Lower leg skin (tissue), 4 donors: ENCODE measurements at regions not wholly inside any gene's neighbourhood (a gene's known extent, or its start where the extent isn't known, plus 50 kb on each side); places are given as distances from the start of the nearest gene placed in this dataset.
"Not testable (repeated sequence)": the region's sequence is repeated elsewhere in the genome, so short reads cannot be mapped to it uniquely, and the experiment has no call there.

ENCODE experiments used
- DNase-seq, 2 donors: peaks; one replicate each; pipeline ENCODE4 v3.0.0-alpha.2; 2019; ENCODE audit warnings: low spot score in 2 of 2
- H3K4me3 ChIP-seq: fragments of 200-600 bp; sonication (generic); 2 replicates; pipeline ENCODE4 v1.5.1; 2017; ENCODE audit warnings: mild to moderate bottlenecking, low read depth; ENCODE audit not compliant: poor library complexity, severe bottlenecking
- POLR2A ChIP-seq, 2 donors: fragments of 450-650 bp; IDR thresholded peaks; one replicate each; pipeline ENCODE4 v1.6.1; 2016 to 2017; ENCODE audit warnings: antibody characterized with exemption in 2 of 2, mild to moderate bottlenecking in 1 of 2, moderate library complexity in 1 of 2
- WGBS, 2 donors: methylation state at CpG; one replicate each; pipeline ENCODE4 v1.1.5; 2018; 5-methylcytosine and 5-hydroxymethylcytosine counted together
- intact Hi-C: fragments of 100-400 bp; cut with DNase I; formaldehyde crosslinking; loops from one replicate; pipeline ENCODE4 v1.15.0; 2023; ENCODE audit warnings: low total_unique reads
- TF ChIP-seq, protein P1 (sequence below), 3 donors: fragments of 450-650 bp; IDR thresholded peaks; one replicate each; pipeline ENCODE4 v1.5.1; 2016; ENCODE audit warnings: antibody characterized with exemption in 3 of 3, mild to moderate bottlenecking in 3 of 3, moderate library complexity in 2 of 3

DNA sequence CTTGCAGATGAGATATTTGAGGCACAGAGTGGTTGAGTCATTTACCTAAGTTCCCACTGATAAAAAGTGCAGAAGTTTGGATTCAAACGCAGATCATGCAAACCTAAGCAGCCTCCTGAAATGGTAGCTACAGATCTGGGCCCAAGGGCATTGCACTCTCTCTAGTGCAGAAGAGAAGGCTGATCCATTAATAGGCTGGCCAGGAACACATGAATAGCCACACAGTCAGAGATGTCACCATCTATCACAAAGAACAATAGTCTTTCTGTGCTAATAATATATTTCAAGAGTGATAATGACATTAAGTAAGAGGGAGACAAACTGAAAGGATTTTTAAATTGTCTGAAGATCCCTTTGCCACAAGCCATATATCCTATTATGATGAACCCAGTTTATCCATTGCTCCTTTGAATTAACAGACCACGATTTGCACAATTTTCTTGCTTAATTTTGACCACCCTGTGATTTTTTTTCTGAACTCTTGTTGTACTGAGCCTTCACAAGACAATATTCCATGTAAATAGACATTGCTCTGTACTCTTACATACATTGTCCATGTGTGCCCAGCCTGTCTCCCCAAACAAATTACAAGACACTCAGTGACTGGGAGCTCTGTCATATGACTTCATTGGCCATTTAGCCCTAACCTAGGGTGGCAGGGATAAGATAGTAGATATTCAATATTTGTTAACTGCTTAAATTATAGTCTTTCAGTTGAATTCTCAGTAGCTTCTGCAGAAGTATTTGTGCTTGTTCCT lies 112.4 kb upstream of the RBPJ start:
- TF ChIP-seq POLR2A (IDR thresholded peaks at IDR 0.05), result no peak
- TF ChIP-seq, protein P1, sequence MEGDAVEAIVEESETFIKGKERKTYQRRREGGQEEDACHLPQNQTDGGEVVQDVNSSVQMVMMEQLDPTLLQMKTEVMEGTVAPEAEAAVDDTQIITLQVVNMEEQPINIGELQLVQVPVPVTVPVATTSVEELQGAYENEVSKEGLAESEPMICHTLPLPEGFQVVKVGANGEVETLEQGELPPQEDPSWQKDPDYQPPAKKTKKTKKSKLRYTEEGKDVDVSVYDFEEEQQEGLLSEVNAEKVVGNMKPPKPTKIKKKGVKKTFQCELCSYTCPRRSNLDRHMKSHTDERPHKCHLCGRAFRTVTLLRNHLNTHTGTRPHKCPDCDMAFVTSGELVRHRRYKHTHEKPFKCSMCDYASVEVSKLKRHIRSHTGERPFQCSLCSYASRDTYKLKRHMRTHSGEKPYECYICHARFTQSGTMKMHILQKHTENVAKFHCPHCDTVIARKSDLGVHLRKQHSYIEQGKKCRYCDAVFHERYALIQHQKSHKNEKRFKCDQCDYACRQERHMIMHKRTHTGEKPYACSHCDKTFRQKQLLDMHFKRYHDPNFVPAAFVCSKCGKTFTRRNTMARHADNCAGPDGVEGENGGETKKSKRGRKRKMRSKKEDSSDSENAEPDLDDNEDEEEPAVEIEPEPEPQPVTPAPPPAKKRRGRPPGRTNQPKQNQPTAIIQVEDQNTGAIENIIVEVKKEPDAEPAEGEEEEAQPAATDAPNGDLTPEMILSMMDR (IDR thresholded peaks at IDR 0.05), result no peak
- 43 to 45% methylated on average over 2 of the region's 2 CpGs for WGBS, 2 donors
- no peak overlapping the region for H3K4me3 ChIP-seq
- no peak for DNase-seq
- intact Hi-C loops, result no loop called here

DNA sequence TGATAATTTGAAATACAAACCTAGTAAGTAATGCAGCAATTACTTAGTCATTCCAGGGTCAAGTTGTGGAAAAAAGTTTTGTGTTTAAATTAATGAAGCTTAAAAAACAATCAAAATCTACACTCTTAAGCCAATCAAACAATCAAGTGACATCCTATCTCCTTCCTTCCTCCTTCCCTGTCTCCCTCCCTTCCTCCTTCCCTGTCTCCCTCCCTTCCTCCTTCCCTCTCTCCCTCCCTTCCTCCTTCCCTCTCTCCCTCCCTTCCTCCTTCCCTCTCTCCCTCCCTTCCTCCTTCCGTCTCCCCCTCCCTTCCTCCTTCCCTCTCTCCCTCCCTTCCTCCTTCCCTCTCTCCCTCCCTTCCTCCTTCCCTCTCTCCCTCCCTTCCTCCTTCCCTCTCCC lies 111.4 kb upstream of the RBPJ start:
- DNase-seq, H3K4me3 ChIP-seq, intact Hi-C loops: not testable (repeated sequence)
- WGBS, 2 donors, result 60 to 100% methylated on average over 1 of the region's 1 CpG

DNA sequence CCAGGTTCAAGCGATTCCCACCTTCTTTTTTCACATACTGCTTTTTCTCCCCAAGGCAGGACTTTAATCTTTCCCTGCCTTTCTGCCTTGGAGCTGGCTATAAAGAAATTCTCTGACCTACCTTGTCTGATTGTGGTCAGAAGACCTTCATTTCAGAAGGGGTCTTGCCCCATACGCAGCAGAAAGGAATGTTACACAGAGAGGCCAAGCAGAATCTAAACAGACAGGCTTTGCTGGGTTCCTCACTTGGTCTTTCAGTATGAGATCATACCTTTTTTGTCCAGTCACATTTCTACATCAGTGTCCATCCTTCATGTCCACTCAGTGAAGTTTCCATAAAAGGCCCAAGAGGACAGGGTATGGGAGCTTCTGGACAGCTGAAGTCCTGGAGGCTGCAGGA lies 108.3 kb upstream of the RBPJ start:
- TF ChIP-seq, protein P1 (IDR thresholded peaks at IDR 0.05), result no peak
- TF ChIP-seq POLR2A (IDR thresholded peaks at IDR 0.05), result no peak
- DNase-seq, result no peak
- no peak overlapping the region for H3K4me3 ChIP-seq
- intact Hi-C loops, result no loop called here
- WGBS, 2 donors, result 95 to 98% methylated on average over 2 of the region's 2 CpGs

DNA sequence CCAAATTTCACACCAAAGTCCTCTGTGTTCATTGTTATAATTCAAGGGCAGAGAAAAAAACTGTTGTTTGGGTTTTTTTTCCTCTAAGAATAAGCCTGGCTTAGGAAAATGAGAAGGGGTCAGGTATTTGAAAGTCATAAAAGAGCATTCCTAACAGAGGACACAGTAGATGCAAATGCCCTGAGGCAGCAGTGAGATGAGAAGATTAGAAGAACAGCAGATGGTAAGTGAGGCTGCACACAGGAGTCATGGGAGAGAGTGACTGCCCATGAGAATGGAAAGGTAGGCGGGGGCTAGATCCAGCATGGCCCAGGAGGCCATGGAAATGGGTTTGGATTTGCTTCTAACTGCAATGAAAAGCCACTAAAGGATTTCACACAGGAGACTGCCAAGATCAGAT lies 107.5 kb upstream of the RBPJ start:
- H3K4me3 ChIP-seq, result no peak overlapping the region
- TF ChIP-seq POLR2A (IDR thresholded peaks at IDR 0.05), result no peak
- TF ChIP-seq, protein P1 (IDR thresholded peaks at IDR 0.05), result no peak
- 94 to 100% methylated on average over 1 of the region's 1 CpG for WGBS, 2 donors
- DNase-seq, result no peak
- intact Hi-C loops, result no loop called here

DNA sequence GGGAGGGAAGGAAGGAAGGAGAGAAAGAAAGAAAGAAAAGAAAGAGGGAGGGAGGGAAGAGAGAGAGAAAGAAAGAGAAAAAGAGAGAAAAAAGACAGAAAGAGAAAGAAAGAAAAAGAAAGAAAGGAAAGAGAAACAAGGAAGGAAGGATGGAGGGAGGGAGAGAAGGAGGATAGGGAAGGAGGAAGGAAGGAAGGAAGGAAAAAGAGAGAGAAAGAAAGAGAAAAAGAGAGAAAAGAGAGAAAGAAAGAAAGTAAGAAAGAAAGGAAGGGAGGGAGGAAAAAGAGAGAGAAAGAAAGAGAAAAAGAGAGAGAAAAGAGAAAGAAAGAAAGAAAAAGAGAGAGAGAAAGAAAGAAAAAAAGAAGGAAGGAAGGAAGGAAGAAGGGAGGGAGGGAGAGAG lies 105.8 kb upstream of the RBPJ start:
- no peak for DNase-seq
- no peak overlapping the region for H3K4me3 ChIP-seq
- no peak for TF ChIP-seq POLR2A (IDR thresholded peaks at IDR 0.05)
- TF ChIP-seq, protein P1 (IDR thresholded peaks at IDR 0.05), result no peak
- intact Hi-C loops, result no loop called here

DNA sequence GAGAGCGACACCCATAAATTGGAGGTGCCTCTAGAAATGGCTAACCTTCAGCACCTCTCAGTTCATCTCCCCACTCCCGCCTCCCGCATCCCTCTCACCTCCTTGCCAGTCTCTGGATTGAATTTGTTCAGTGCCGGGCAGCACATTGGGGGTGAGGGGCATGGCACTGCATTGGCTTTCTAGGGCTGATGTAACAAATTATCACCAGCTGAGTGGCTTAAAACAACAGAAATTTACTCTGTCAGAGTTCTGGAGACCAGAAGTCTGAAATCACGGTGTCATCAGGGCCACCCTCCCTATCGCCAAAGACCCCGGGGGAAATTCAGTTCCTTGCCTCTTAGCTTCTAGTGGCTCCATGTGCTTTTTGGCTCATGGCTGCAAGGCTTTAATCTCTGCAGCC lies 105.1 kb upstream of the RBPJ start:
- H3K4me3 ChIP-seq, result no peak overlapping the region
- TF ChIP-seq POLR2A (IDR thresholded peaks at IDR 0.05), result no peak
- TF ChIP-seq, protein P1 (IDR thresholded peaks at IDR 0.05), result no peak
- DNase-seq, result no peak
- 90 to 92% methylated on average over 6 to 7 of the region's 7 CpGs for WGBS, 2 donors
- intact Hi-C loops, result no loop called here
